B cell (primary cell): ENCODE measurements at regions not wholly inside any gene's neighbourhood (a gene's known extent, or its start where the extent isn't known, plus 50 kb on each side); places are given as distances from the start of the nearest gene placed in this dataset.
"Not testable (repeated sequence)": the region's sequence is repeated elsewhere in the genome, so short reads cannot be mapped to it uniquely, and the experiment has no call there.

Experiments used
- CTCF ChIP-seq: fragments of 200-600 bp; IDR thresholded peaks from one replicate; pipeline ENCODE4 v1.8.0; 2022; ENCODE audit warnings: antibody characterized with exemption, mild to moderate bottlenecking
- EZH2 ChIP-seq: IDR thresholded peaks from 2 replicates; pipeline ENCODE4 v1.6.1; 2012; ENCODE audit warnings: borderline replicate concordance, low read depth, mild to moderate bottlenecking, moderate library complexity, low read length; ENCODE audit not compliant: insufficient read depth, poor library complexity, severe bottlenecking

- not testable (repeated sequence) for TF ChIP-seq CTCF, EZH2
Observed at GRCh38 chr6:4414078-4414477, 278.7 kb upstream of the ECI2 start.
